Ectodermal cell (in vitro differentiated cells): ENCODE measurements at regions not wholly inside any gene's neighbourhood (a gene's known extent, or its start where the extent isn't known, plus 50 kb on each side); places are given as distances from the start of the nearest gene placed in this dataset.

ENCODE experiments used
- H3K27ac ChIP-seq: 2 replicates; pipeline ENCODE4 v1.7.0; 2013; ENCODE audit warnings: mild to moderate bottlenecking, low read depth, low read length; ENCODE audit not compliant: insufficient read depth, poor library complexity, severe bottlenecking
- H3K27me3 ChIP-seq: 2 replicates; pipeline ENCODE4 v1.7.0; 2013; ENCODE audit warnings: mild to moderate bottlenecking, low read length; ENCODE audit not compliant: insufficient read depth, control insufficient read depth, poor library complexity, severe bottlenecking
- H3K36me3 ChIP-seq: one replicate; pipeline ENCODE4 v1.7.0; 2013; ENCODE audit warnings: low read length; ENCODE audit not compliant: control insufficient read depth, insufficient read depth
- H3K4me1 ChIP-seq: one replicate; pipeline ENCODE4 v1.7.0; 2013; ENCODE audit warnings: low read length; ENCODE audit not compliant: control insufficient read depth, insufficient read depth
- H3K4me3 ChIP-seq: 2 replicates; pipeline ENCODE4 v1.7.0; 2013; ENCODE audit warnings: low read depth, low read length, control low read depth; ENCODE audit not compliant: insufficient read depth
- H3K9me3 ChIP-seq: 2 replicates; pipeline ENCODE4 v1.7.0; 2013; ENCODE audit warnings: mild to moderate bottlenecking, low read length, moderate library complexity; ENCODE audit not compliant: control insufficient read depth
- WGBS, 2 experiments: methylation state at CpG; one replicate each; pipeline ENCODE4 v1.1.7; 2013; ENCODE audit warnings: missing lambda C conversion rate in 2 of 2; 5-methylcytosine and 5-hydroxymethylcytosine counted together

DNA sequence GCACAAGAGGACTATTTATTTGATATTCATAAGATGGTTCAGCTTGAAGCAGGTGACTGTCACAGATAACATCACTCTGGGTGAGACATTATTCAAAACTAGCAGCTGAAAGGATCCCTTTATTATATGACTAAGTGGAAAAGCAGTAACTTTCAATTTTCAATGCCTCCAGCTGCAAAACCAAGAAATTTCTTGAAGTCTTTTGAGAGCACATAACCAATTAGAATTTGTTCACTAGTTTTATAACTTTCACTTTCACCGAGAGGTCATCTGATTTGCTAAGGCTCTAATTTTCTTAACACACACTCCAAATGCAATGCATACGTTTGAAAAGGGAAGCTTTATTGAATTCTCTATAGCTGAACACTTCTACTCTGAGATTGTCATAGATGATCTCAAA is 88.6 kb upstream of the KLF14 start:
- Histone ChIP-seq H3K4me3 (no peak overlapping the region), H3K9me3 (no peaks in the 10 kb centered on the region), H3K27ac (no peak overlapping the region), H3K4me1 (no peaks in the 10 kb centered on the region), H3K27me3 (no peaks in the 10 kb centered on the region), H3K36me3 (no peaks in the 10 kb centered on the region)
- WGBS, 2 experiments, result 89 to 93% methylated on average over 1 to 2 of the region's 2 CpGs

- H3K4me3 ChIP-seq, result no peak overlapping the region
- no peaks in the 10 kb centered on the region for H3K36me3 ChIP-seq
- no peaks in the 10 kb centered on the region for H3K9me3 ChIP-seq
- no peak overlapping the region for H3K27ac ChIP-seq
- no peaks in the 10 kb centered on the region for H3K4me1 ChIP-seq
- 87 to 93% methylated on average over 2 of the region's 2 CpGs for WGBS, 2 experiments
- H3K27me3 ChIP-seq, result no peaks in the 10 kb centered on the region
These were observed 89.1 kb upstream of the KLF14 start for GRCh38 chr7:130823060-130823459.

DNA sequence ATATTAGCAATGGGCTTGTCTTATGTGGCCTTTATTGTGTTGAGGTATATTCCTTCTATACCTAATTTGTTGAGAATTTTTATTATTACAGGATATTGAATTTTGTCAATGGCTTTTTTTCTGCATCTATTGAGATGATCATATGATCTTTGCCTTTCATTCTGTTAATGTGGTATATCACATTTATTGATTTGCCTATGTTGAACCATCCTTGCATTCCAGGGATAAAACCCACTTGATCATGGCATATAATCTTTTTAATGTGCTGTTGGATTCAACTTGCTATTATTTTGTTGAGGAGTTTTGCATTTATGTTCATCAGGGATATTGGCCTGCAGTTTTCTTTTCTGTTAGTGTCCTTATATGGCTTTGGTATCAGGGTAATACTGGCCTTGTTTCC is 91.8 kb upstream of the KLF14 start:
- H3K9me3 ChIP-seq, result no peaks in the 10 kb centered on the region
- H3K36me3 ChIP-seq, result no peaks in the 10 kb centered on the region
- H3K4me3 ChIP-seq, result no peak overlapping the region
- no peaks in the 10 kb centered on the region for H3K4me1 ChIP-seq
- H3K27me3 ChIP-seq, result no peaks in the 10 kb centered on the region
- H3K27ac ChIP-seq, result no peak overlapping the region

DNA sequence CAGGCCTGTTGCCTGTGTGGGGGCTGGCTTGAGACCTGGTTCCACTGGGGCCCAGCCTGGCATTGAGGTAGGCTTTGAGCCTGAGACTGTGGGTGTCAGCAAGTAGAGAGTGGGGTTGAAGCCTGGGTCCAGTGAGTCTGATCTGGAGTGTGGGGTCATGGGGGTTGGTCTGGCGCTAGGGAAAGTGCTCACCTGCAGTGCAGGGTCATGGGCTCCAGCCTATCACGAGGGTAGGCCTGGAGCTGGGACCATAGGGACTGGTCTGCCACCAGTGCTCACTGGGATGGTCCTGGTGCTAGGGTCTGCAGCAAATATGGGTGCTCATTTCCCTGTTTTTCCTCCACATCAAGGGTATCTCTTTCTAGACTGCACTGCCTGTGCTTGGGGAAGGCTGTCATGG is 95.4 kb upstream of the KLF14 start:
- Histone ChIP-seq H3K4me1 (no peaks in the 10 kb centered on the region), H3K4me3 (no peak overlapping the region), H3K9me3 (no peaks in the 10 kb centered on the region), H3K27ac (no peak overlapping the region), H3K27me3 (no peaks in the 10 kb centered on the region), H3K36me3 (no peaks in the 10 kb centered on the region)
- 87 to 94% methylated on average over 2 of the region's 2 CpGs for WGBS, 2 experiments

DNA sequence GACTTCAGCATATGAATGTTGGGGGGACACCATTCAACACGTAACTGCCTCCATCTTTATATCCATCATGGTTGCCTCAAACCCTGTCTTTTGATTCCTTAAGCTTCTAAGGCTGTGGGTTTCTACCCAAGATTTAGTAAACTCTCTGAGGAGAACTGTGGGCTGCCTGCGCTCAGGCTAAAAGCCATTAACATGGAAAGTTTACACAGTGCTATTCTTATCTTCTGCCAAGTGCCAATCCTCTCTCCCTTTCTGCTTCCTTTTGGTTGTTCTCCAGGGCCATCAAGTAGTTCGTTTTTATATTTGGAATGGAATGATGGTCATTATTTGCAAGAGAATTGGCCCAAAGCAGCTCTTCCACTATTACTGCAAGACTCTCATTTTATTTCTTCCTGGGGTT is 97.3 kb upstream of the KLF14 start:
- Histone ChIP-seq H3K36me3 (no peaks in the 10 kb centered on the region), H3K4me1 (no peaks in the 10 kb centered on the region), H3K27ac (no peak overlapping the region), H3K9me3 (no peaks in the 10 kb centered on the region), H3K27me3 (no peaks in the 10 kb centered on the region), H3K4me3 (no peak overlapping the region)
- WGBS, 2 experiments, result 81 to 95% methylated on average over 2 of the region's 3 CpGs

DNA sequence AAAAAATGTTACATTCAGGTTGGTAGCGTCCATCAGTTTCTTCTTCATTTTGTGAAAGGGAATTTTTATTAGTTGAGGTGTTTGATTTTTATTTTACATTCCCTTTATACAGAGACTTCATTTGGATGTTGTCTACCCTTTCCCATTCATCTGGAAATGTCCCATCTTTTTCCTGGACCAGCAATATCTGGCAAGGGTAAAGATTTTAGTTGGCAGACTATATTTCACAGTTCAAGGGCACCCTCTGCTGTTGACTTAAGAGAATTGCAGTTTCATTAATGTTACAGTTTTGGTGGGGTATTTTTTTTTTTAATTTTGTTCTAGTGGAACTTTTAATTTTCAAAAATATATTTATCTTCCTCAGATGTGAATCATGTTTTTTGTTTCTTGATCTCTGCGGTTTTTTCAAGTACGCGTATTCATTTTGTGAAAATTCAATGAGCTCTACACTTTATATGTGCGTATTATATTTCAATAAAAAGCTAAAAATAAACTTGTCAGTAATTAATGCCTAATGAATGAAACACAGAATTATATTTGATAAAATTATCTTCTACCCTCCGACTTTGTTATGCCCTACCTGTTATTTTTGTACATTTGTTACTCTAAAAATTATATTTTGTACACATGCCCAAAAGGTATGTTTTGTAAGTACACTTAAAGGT is 97.9 kb upstream of the KLF14 start:
- Histone ChIP-seq H3K27ac (no peak overlapping the region), H3K4me3 (no peak overlapping the region), H3K27me3 (no peaks in the 10 kb centered on the region), H3K36me3 (no peaks in the 10 kb centered on the region), H3K4me1 (no peaks in the 10 kb centered on the region), H3K9me3 (no peaks in the 10 kb centered on the region)
- WGBS, 2 experiments, result 90% methylated on average over 1 of the region's 6 CpGs; no CpG with 5 or more reads in 1 of the 2 experiments

GRCh38 chr7:130838738-130839137 is 104.7 kb upstream of the KLF14 start:
- Histone ChIP-seq H3K27ac (no peak overlapping the region), H3K27me3 (no peaks in the 10 kb centered on the region), H3K4me1 (no peaks in the 10 kb centered on the region), H3K4me3 (no peak overlapping the region), H3K9me3 (no peaks in the 10 kb centered on the region), H3K36me3 (no peaks in the 10 kb centered on the region)
- WGBS, 2 experiments, result 88 to 91% methylated on average over 1 of the region's 1 CpG

DNA sequence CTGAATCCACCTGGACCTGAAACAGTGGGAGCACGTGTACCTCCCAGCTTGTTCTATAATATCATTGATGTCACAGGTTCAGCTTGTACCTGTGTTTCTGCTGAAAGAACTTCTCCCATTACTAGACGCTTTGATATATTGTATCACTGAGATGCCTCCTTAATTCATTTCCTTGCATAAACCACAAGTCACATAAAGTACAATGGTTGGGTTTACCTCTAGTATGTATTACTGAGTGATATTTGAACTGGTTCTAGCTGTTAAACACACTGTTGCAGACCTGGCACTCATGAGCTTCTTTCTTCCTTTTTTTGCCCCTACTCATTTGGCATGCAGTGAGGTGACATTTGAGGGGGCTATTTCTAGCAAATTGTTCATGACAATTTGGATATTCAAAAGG is 106.6 kb upstream of the KLF14 start:
- no peaks in the 10 kb centered on the region for H3K4me1 ChIP-seq
- H3K36me3 ChIP-seq, result no peaks in the 10 kb centered on the region
- H3K27me3 ChIP-seq, result no peaks in the 10 kb centered on the region
- 92 to 93% methylated on average over 2 of the region's 2 CpGs for WGBS, 2 experiments
- no peaks in the 10 kb centered on the region for H3K9me3 ChIP-seq
- H3K4me3 ChIP-seq, result no peak overlapping the region
- no peak overlapping the region for H3K27ac ChIP-seq

DNA sequence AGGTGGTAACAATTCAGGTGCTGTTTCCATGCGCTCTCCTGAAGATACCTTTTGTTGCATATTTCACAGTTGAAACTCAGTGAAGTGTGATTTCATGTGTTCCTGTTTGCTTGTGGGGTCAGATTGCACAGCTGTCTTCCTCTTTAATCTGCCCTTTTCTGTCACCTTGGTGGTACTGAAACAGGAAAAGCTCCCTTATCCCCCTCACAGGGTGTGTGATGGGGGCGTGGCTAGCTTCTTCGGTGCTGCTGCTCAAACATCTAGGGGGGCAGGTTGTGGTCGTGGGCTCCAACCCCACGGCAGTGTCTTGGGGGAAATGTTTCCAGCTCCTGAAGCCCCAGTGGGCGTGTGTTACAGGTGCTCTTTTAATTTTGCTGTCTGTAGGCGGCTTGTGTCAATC is 107.4 kb upstream of the KLF14 start:
- WGBS, 2 experiments, result 91 to 92% methylated on average over 7 of the region's 7 CpGs
- Histone ChIP-seq H3K36me3 (no peaks in the 10 kb centered on the region), H3K4me3 (no peak overlapping the region), H3K27me3 (no peaks in the 10 kb centered on the region), H3K27ac (no peak overlapping the region), H3K9me3 (no peaks in the 10 kb centered on the region), H3K4me1 (no peaks in the 10 kb centered on the region)

GRCh38 chr7:130843703-130844102 is 109.7 kb upstream of the KLF14 start:
- 93 to 97% methylated on average over 11 of the region's 11 CpGs for WGBS, 2 experiments
- Histone ChIP-seq H3K4me1 (no peaks in the 10 kb centered on the region), H3K27me3 (no peaks in the 10 kb centered on the region), H3K4me3 (no peak overlapping the region), H3K27ac (no peak overlapping the region), H3K36me3 (no peaks in the 10 kb centered on the region), H3K9me3 (no peaks in the 10 kb centered on the region)
